ENCODE measurements at regions not wholly inside any gene's neighbourhood (a gene's known extent, or its start where the extent isn't known, plus 50 kb on each side); places are given as distances from the start of the nearest gene placed in this dataset.
A peak's percentile ranks its signal among the peaks of the same experiment; 100 is the strongest.
"Not testable (repeated sequence)": the region's sequence is repeated elsewhere in the genome, so short reads cannot be mapped to it uniquely, and the experiment has no call there.

GRCh38 chr14:97143456-97143855, 346.3 kb downstream of the VRK1 start:
- Mint-ChIP-seq H3K9me3 (no peaks in the 10 kb centered on the region), H3K4me3 (no peak overlapping the region), H3K27me3 (peaks cover 4% of the 10 kb centered on the region), H3K27ac (no peak overlapping the region), H3K36me3 (no peaks in the 10 kb centered on the region), H3K4me1 (peaks cover 0 to 2% (median 0%) of the 10 kb centered on the region in 3 donors)

DNA sequence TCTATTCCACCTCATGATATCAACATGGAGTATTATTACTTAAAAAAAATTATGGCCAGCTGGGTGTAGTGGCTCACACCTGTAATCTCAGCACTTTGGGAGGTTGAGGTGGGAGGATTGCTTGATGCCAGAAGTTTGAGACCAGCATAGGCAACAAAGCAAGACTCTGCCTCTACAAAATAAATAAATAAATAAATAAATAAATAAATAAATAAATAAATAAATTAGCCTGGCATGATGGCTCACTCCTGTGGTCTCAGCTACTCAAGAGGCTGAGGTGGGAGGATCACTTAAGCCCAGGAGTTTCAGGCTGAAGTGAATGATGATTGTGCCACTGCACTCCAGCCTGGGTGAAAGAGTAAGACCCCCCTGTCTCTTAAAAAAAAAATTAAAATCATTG, 350.8 kb downstream of the VRK1 start:
- not testable (repeated sequence) for H3K36me3 Mint-ChIP-seq, H3K4me3 Mint-ChIP-seq, H3K27ac Mint-ChIP-seq, H3K27me3 Mint-ChIP-seq, H3K4me1 Mint-ChIP-seq, H3K9me3 Mint-ChIP-seq

GRCh38 chr14:97149775-97150174, 352.6 kb downstream of the VRK1 start:
- Mint-ChIP-seq H3K4me3 (peak overlapping the region in 1 of 4 donors; percentile 50), H3K9me3 (peaks cover 0 to 2% (median 0%) of the 10 kb centered on the region in 3 donors), H3K27ac (no peak overlapping the region), H3K4me1 (peaks cover 0 to 2% (median 0%) of the 10 kb centered on the region in 3 donors), H3K36me3 (no peaks in the 10 kb centered on the region), H3K27me3 (peaks cover 4% of the 10 kb centered on the region)

GRCh38 chr14:97153527-97153926, 356.3 kb downstream of the VRK1 start:
- Mint-ChIP-seq H3K27ac (no peak overlapping the region), H3K36me3 (no peaks in the 10 kb centered on the region), H3K4me1 (peaks cover 0 to 2% (median 0%) of the 10 kb centered on the region in 3 donors), H3K9me3 (peaks cover 0 to 3% (median 2%) of the 10 kb centered on the region in 3 donors), H3K4me3 (no peak overlapping the region), H3K27me3 (no peaks in the 10 kb centered on the region)

DNA sequence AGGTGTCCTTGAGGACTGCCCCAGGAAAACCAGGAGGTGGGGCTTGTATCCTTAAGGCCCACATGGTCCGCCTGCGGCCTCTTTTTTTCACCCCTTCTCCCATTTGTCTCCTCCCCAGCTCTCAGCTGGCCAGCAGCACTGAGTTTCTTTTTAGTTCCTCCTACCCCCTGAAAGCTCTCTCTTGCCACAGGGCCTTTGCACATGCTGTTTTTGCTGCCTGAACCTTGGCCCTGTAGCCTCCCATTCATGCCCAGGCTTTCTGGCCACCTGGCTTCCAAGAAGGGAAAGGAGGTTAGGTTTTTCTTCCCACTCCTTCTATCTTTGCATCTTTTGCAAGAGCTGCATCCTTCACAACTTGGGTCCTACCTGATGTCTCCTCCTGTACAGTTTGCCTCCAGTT, 358.1 kb downstream of the VRK1 start:
- H3K36me3 Mint-ChIP-seq: no peaks in the 10 kb centered on the region
- H3K27ac Mint-ChIP-seq: no peak overlapping the region
- H3K4me1 Mint-ChIP-seq: peaks cover 0 to 2% (median 0%) of the 10 kb centered on the region in 3 donors
- no peak overlapping the region for H3K4me3 Mint-ChIP-seq
- H3K9me3 Mint-ChIP-seq: peaks cover 9 to 10% (median 9%) of the 10 kb centered on the region in 3 donors
- H3K27me3 Mint-ChIP-seq: no peaks in the 10 kb centered on the region

DNA sequence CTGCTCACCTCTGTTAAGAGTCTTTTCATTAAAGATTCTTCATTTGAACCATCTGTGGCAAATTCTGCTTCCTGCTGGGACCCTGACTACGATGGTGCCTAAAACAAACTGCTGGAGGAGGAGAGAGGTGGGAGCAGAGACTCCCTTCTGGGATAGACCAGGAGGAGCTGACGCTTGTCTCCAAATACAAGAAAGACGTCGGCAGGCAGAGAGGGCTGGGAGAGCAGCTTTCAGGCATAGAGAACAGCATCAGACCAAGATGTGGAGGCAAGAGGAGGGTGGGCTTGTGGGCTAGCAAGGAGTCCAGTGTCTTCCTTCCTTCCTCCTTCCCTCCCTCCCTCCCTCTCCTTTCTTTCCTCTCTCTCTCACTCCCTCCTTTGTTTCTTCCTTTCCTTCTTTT, 358.6 kb downstream of the VRK1 start:
- no peak overlapping the region for H3K27ac Mint-ChIP-seq
- H3K9me3 Mint-ChIP-seq: peaks cover 9 to 10% (median 9%) of the 10 kb centered on the region in 3 donors

DNA sequence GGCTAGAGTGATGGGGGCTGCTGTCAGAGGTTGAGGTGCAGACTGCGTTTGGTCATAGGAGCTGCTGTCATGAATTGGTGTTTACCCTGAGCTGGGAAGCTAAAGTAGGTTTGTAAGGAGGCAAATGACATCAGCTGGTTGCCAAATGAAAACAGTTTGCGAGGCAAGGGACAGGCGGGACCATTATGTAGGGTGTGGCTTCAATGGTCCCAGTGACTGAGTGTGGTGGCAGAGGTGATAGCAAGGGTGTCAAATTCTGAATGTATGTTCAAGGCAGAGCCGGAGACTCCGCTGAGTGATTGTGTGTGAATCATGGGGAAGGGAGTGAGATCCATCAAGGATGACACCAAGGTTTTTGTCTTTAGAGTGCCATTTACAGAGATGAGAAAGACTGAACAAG, 359.5 kb downstream of the VRK1 start:
- H3K27ac Mint-ChIP-seq: no peak overlapping the region

More for the DNA sequence above, 358.6 kb downstream of the VRK1 start:
- no peaks in the 10 kb centered on the region for H3K27me3 Mint-ChIP-seq
- no peaks in the 10 kb centered on the region for H3K36me3 Mint-ChIP-seq
- no peak overlapping the region for H3K4me3 Mint-ChIP-seq
- H3K4me1 Mint-ChIP-seq: peaks cover 0 to 1% (median 0%) of the 10 kb centered on the region in 3 donors

GRCh38 chr14:97158102-97158501, 360.9 kb downstream of the VRK1 start:
- Mint-ChIP-seq H3K4me1 (no peaks in the 10 kb centered on the region), H3K36me3 (no peaks in the 10 kb centered on the region), H3K27ac (no peak overlapping the region), H3K9me3 (peaks cover 7 to 10% (median 9%) of the 10 kb centered on the region in 3 donors), H3K27me3 (no peaks in the 10 kb centered on the region), H3K4me3 (peak overlapping the region in 1 of 4 donors; percentile 19)

More for the DNA sequence above, 359.5 kb downstream of the VRK1 start:
- Mint-ChIP-seq H3K27me3 (no peaks in the 10 kb centered on the region), H3K9me3 (peaks cover 9 to 10% (median 9%) of the 10 kb centered on the region in 3 donors), H3K4me3 (no peak overlapping the region), H3K36me3 (no peaks in the 10 kb centered on the region), H3K4me1 (no peaks in the 10 kb centered on the region)

- Mint-ChIP-seq H3K36me3 (no peaks in the 10 kb centered on the region), H3K4me3 (no peak overlapping the region), H3K27ac (no peak overlapping the region), H3K9me3 (peaks cover 7 to 10% (median 9%) of the 10 kb centered on the region in 3 donors), H3K27me3 (no peaks in the 10 kb centered on the region), H3K4me1 (no peaks in the 10 kb centered on the region)
Measured at GRCh38 chr14:97159124-97159523, 361.9 kb downstream of the VRK1 start.

GRCh38 chr14:97162621-97163020, 365.4 kb downstream of the VRK1 start:
- Mint-ChIP-seq H3K4me1 (no peaks in the 10 kb centered on the region), H3K27ac (no peak overlapping the region), H3K9me3 (peaks cover 7 to 10% (median 8%) of the 10 kb centered on the region in 3 donors), H3K4me3 (no peak overlapping the region), H3K36me3 (no peaks in the 10 kb centered on the region), H3K27me3 (no peaks in the 10 kb centered on the region)

DNA sequence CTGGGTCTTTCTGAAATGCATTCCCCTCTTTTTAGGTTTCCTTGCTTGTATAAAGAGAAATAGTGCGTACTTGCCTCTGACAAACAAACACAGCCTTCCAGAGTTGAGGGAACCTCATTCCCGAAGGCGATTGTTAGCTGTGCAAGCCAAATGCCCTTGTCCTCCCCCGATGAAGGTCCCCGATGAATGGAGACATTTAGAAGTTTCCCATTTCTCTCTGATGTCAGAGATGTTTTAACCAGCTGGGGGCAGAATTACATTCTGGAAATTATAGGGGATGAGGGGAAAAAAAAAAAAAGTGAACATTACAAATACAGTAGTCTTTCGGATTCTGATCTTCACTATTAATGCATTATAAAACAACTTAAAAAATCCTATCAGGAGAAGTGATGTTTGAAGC, 366.8 kb downstream of the VRK1 start:
- no peaks in the 10 kb centered on the region for H3K36me3 Mint-ChIP-seq
- no peaks in the 10 kb centered on the region for H3K4me1 Mint-ChIP-seq
- H3K27me3 Mint-ChIP-seq: peaks cover 2% of the 10 kb centered on the region
- no peak overlapping the region for H3K27ac Mint-ChIP-seq
- H3K4me3 Mint-ChIP-seq: no peak overlapping the region
- peaks cover 3 to 6% (median 5%) of the 10 kb centered on the region in 3 donors for H3K9me3 Mint-ChIP-seq

- H3K4me3 Mint-ChIP-seq: no peak overlapping the region
- H3K36me3 Mint-ChIP-seq: no peaks in the 10 kb centered on the region
- peaks cover 5% of the 10 kb centered on the region for H3K27me3 Mint-ChIP-seq
- H3K9me3 Mint-ChIP-seq: peaks cover 0 to 2% (median 0%) of the 10 kb centered on the region in 3 donors
- H3K27ac Mint-ChIP-seq: no peak overlapping the region
- H3K4me1 Mint-ChIP-seq: no peaks in the 10 kb centered on the region
Measured at GRCh38 chr14:97166497-97166896, 369.3 kb downstream of the VRK1 start.

DNA sequence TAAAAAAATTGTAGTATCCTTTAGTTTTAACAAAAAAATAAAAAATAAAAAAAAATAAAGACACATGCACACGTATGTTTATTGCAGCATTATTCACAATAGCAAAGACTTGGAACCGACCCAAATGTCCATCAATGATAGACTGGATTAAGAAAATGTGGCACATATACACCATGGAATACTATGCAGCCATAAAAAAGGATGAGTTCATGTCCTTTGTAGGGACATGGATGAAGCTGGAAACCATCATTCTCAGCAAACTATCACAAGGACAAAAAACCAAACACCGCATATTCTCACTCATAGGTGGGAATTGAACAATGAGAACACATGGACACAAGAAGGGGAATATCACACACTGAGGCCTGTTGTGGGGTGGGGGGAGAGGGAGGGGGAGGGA, 370.4 kb downstream of the VRK1 start:
- H3K36me3 Mint-ChIP-seq, H3K9me3 Mint-ChIP-seq, H3K4me1 Mint-ChIP-seq, H3K27ac Mint-ChIP-seq, H3K27me3 Mint-ChIP-seq, H3K4me3 Mint-ChIP-seq: not testable (repeated sequence)

- Mint-ChIP-seq H3K27ac (peak overlapping the region in 1 of 3 donors; percentile 20), H3K27me3 (peaks cover 6% of the 10 kb centered on the region), H3K4me3 (no peak overlapping the region), H3K9me3 (peaks cover 0 to 4% (median 2%) of the 10 kb centered on the region in 3 donors), H3K36me3 (peaks cover 1% of the 10 kb centered on the region), H3K4me1 (peaks cover 0 to 7% (median 6%) of the 10 kb centered on the region in 3 donors)
Measured at GRCh38 chr14:97172644-97173043, 375.5 kb downstream of the VRK1 start.

- peak overlapping the region in 2 of 3 donors; percentile 9 to 36 for H3K27ac Mint-ChIP-seq
- H3K9me3 Mint-ChIP-seq: peaks cover 0 to 4% (median 4%) of the 10 kb centered on the region in 3 donors
- peaks cover 0 to 20% (median 7%) of the 10 kb centered on the region in 3 donors for H3K4me1 Mint-ChIP-seq
- no peak overlapping the region for H3K4me3 Mint-ChIP-seq
- peaks cover 3% of the 10 kb centered on the region for H3K27me3 Mint-ChIP-seq
- peaks cover 1% of the 10 kb centered on the region for H3K36me3 Mint-ChIP-seq
Measured at GRCh38 chr14:97177016-97177415, 379.8 kb downstream of the VRK1 start.

GRCh38 chr14:97177635-97178034, 380.5 kb downstream of the VRK1 start:
- Mint-ChIP-seq H3K9me3 (peaks cover 0 to 4% (median 2%) of the 10 kb centered on the region in 3 donors), H3K27me3 (peaks cover 3% of the 10 kb centered on the region), H3K4me1 (peaks cover 0 to 20% (median 7%) of the 10 kb centered on the region in 3 donors), H3K4me3 (peak overlapping the region in 1 of 4 donors; percentile 72), H3K36me3 (no peaks in the 10 kb centered on the region), H3K27ac (peak overlapping the region; percentile 9 to 59 (median 36))
